ENCODE measurements at regions not wholly inside any gene's neighbourhood (a gene's known extent, or its start where the extent isn't known, plus 50 kb on each side); places are given as distances from the start of the nearest gene placed in this dataset.
"Not testable (repeated sequence)": the region's sequence is repeated elsewhere in the genome, so short reads cannot be mapped to it uniquely, and the experiment has no call there.

DNA sequence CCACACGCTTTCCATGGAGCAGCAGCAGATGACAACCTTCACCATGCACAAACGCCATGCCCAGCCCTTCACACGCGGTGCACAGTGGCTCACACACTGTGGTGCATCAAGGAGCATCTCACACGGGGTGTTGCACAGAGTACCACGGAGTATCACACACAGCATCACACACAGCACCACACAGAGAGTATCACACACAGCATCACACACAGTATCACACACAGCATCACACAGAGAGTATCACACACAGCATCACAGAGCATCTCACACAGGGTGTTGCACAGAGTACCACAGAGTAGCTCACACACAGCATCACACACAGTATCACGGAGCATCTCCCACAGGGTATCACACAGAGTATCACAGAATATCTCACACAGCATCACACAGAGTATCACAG, 122.2 kb upstream of the RAB4A start:
- Histone ChIP-seq H3K4me3 (no peak overlapping the region), H3K36me3 (ENCODE audit: low read depth) (no peaks in the 10 kb centered on the region), H3K9me3 (no peaks in the 10 kb centered on the region), H3K4me1 (ENCODE audit: low read depth) (peaks cover 3% of the 10 kb centered on the region)
- ATAC-seq (no peak), DNase-seq (no peak)
- intact Hi-C loops (cut with DNase I, micrococcal nuclease) = no loop called here
- TF ChIP-seq, protein P1, sequence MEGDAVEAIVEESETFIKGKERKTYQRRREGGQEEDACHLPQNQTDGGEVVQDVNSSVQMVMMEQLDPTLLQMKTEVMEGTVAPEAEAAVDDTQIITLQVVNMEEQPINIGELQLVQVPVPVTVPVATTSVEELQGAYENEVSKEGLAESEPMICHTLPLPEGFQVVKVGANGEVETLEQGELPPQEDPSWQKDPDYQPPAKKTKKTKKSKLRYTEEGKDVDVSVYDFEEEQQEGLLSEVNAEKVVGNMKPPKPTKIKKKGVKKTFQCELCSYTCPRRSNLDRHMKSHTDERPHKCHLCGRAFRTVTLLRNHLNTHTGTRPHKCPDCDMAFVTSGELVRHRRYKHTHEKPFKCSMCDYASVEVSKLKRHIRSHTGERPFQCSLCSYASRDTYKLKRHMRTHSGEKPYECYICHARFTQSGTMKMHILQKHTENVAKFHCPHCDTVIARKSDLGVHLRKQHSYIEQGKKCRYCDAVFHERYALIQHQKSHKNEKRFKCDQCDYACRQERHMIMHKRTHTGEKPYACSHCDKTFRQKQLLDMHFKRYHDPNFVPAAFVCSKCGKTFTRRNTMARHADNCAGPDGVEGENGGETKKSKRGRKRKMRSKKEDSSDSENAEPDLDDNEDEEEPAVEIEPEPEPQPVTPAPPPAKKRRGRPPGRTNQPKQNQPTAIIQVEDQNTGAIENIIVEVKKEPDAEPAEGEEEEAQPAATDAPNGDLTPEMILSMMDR (IDR thresholded peaks at IDR 0.05) = no peak

DNA sequence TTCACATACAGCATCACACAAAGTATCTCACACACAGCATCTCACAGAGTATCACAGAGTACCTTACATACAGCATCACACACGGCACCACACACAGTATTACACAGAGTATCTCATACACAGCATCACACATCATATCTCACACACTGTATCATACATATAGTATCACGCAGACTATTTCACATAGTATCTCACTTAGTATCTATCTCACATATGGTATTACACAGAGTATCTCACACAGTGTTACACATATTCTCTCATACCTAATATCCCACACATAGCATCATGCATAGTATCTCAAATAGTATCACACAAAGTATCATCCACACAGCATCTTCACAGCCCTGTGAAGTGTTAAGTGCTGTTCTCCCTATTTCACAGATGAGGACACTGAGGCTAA, 121.5 kb upstream of the RAB4A start:
- ATAC-seq = no peak
- Histone ChIP-seq H3K9me3 (no peaks in the 10 kb centered on the region), H3K4me3 (no peak overlapping the region), H3K36me3 (ENCODE audit: low read depth) (no peaks in the 10 kb centered on the region), H3K4me1 (ENCODE audit: low read depth) (peaks cover 3% of the 10 kb centered on the region)
- intact Hi-C loops (cut with DNase I, micrococcal nuclease) = no loop called here
- DNase-seq = no peak
- TF ChIP-seq, protein P1 (IDR thresholded peaks at IDR 0.05) = no peak

DNA sequence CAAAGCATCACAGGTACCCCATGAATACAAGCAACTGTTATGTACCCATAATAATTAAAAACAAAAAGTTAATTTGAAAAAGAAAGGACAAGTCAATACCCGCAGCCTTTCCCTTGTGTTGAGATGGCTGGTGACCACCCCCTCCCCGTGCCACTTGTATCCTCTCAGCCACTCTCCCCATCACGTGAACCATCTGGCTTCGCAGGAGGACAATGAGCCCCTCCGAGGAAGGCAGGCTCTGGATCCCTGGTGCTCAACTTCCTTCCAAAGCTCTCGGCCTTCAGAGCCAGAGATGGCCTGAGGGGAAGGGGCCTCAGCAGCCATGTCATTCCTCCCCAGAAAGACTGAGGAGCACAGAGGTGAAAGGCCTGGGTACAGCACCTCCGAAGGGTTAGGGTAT, 120.4 kb upstream of the RAB4A start:
- Histone ChIP-seq H3K4me1 (ENCODE audit: low read depth) (peaks cover 3% of the 10 kb centered on the region), H3K36me3 (ENCODE audit: low read depth) (no peaks in the 10 kb centered on the region), H3K4me3 (no peak overlapping the region), H3K9me3 (no peaks in the 10 kb centered on the region)
- intact Hi-C loops (cut with DNase I, micrococcal nuclease) = no loop called here
- TF ChIP-seq, protein P1 (IDR thresholded peaks at IDR 0.05) = no peak
- no peak for ATAC-seq
- no peak for DNase-seq

DNA sequence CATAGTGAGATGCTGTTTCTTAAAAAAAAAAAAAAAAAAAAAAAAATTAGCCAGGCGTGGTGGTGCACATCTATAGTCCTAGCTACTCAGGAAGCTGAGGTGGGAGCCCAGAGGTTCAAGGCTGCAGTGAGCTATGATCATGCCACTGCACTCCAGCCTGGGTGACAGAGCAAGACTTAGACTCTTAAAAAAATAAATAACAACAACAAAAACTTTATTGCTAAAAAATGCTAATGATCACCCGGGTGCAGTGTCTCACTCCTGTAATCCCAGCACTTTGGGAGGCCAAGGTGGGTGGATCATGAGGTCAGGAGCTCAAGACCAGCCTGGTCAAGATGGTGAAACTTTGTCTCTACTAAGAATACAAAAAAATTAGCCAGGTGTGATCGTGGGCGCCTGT, 119.5 kb upstream of the RAB4A start:
- H3K9me3 ChIP-seq; intact Hi-C loops (cut with DNase I, micrococcal nuclease); H3K4me3 ChIP-seq; H3K36me3 ChIP-seq (ENCODE audit: low read depth); ATAC-seq; DNase-seq; H3K4me1 ChIP-seq (ENCODE audit: low read depth): not testable (repeated sequence)

DNA sequence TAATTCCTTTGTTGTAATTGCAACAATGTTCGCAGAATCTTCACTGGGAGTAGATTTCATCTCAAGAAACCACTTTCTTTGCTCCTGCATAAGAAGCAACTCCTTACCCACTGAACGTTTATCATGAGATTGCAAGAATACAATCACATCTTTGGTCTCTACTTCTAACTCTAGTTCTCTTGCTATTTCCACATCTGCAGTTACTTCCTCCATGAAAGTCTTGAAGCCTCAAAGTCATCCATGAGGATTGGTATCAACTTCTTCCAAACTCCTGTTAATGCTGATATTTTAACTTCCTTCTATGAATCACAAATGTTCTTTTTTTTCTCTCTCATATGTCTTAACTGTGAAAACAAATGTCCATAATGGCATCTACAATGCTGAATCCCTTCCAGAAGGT, 118.6 kb upstream of the RAB4A start:
- intact Hi-C loops (cut with DNase I, micrococcal nuclease) = no loop called here
- TF ChIP-seq, protein P1 (IDR thresholded peaks at IDR 0.05) = no peak
- Histone ChIP-seq H3K9me3 (no peaks in the 10 kb centered on the region), H3K4me1 (ENCODE audit: low read depth) (peaks cover 3% of the 10 kb centered on the region), H3K4me3 (no peak overlapping the region), H3K36me3 (ENCODE audit: low read depth) (no peaks in the 10 kb centered on the region)
- ATAC-seq (no peak), DNase-seq (no peak)

DNA sequence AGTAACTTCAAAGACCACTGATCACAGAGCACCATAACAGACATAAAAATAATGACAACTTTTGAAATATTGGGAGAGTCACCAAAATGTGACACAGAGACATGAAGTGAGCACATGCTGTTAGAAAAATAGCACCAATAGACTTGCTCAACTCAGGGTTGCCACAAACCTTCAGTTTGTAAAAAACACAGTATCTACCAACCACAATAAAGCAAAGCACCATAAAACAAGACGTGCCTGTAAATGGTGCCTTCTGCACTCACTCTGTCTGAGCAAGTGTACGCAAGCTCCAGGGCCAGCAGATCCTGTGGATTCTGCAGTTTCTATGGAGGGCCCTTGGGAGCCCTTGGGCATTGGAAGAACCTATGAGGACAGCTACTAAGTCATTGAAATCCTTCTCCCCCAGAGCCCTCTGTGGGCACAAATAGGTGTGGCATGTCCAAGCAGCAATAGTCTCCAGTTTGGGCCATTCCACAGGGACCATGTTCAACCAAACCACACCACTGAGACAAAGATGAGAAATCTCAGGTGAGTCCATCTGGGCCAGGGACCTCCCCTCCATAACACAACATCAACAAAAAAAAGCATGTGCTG, 116.9 kb upstream of the RAB4A start:
- no peak overlapping the region for H3K4me3 ChIP-seq
- DNase-seq = no peak
- ATAC-seq = no peak
- no peaks in the 10 kb centered on the region for H3K4me1 ChIP-seq (ENCODE audit: low read depth)
- intact Hi-C loops (cut with DNase I, micrococcal nuclease) = no loop called here
- TF ChIP-seq, protein P1 (IDR thresholded peaks at IDR 0.05) = no peak
- no peaks in the 10 kb centered on the region for H3K9me3 ChIP-seq
- H3K36me3 ChIP-seq (ENCODE audit: low read depth) = no peaks in the 10 kb centered on the region

All from mucosa of descending colon (tissue), 3 donors.